PC-3 (cell line): ENCODE measurements at regions not wholly inside any gene's neighbourhood (a gene's known extent, or its start where the extent isn't known, plus 50 kb on each side); places are given as distances from the start of the nearest gene placed in this dataset.

ENCODE experiments used
- EZH2 ChIP-seq: fragments of 300-600 bp; sonication (generic); IDR thresholded peaks from one replicate; pipeline ENCODE4 v1.6.1; 2017; ENCODE audit warnings: antibody characterized with exemption, mild to moderate bottlenecking, low read length; ENCODE audit not compliant: unreplicated experiment
- TF ChIP-seq, protein P1 (sequence below): fragments of 300-600 bp; sonication (generic); conservative IDR thresholded peaks from 2 replicates; pipeline ENCODE4 v1.5.1; 2017; ENCODE audit warnings: antibody characterized with exemption, low read depth, mild to moderate bottlenecking, low read length

DNA sequence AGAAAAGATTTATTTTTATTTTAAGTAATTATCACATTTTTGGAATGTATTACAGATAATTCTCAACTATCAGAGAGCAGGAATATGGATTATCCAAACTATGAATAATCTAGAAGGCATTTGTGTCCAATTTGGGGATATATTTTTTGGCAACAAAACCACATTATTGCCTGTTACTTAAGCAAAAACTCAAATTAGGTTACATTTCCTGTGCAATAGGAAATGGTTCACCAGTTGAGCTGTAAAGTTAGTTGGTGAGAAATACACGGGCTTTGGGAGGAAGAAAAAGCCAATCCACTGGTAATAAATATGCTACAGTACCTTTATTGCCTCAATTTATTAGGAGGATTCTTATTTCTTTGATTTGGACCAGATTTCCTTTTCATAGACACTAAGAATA is 1075.2 kb downstream of the PCDH9 start:
- TF ChIP-seq, protein P1, sequence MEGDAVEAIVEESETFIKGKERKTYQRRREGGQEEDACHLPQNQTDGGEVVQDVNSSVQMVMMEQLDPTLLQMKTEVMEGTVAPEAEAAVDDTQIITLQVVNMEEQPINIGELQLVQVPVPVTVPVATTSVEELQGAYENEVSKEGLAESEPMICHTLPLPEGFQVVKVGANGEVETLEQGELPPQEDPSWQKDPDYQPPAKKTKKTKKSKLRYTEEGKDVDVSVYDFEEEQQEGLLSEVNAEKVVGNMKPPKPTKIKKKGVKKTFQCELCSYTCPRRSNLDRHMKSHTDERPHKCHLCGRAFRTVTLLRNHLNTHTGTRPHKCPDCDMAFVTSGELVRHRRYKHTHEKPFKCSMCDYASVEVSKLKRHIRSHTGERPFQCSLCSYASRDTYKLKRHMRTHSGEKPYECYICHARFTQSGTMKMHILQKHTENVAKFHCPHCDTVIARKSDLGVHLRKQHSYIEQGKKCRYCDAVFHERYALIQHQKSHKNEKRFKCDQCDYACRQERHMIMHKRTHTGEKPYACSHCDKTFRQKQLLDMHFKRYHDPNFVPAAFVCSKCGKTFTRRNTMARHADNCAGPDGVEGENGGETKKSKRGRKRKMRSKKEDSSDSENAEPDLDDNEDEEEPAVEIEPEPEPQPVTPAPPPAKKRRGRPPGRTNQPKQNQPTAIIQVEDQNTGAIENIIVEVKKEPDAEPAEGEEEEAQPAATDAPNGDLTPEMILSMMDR: no peak
- TF ChIP-seq EZH2: no peak
